Aorta (tissue), 5 donors: ENCODE measurements at regions not wholly inside any gene's neighbourhood (a gene's known extent, or its start where the extent isn't known, plus 50 kb on each side); places are given as distances from the start of the nearest gene placed in this dataset.

ENCODE experiments used
- ATAC-seq: fragments of 200-7000 bp; cut with Tn5 transposase; one replicate; pipeline ENCODE4 v1.9.1; 2022; ENCODE audit warnings: moderate library complexity; ENCODE audit not compliant: low FRiP score
- DNase-seq, 2 donors: peaks; one replicate each; pipeline ENCODE4 v3.0.0-alpha.2; 2020
- H3K27ac ChIP-seq, 2 donors: one replicate each; pipeline ENCODE4 v1.5.1; 2013; ENCODE audit warnings: low read length in 2 of 2, mild to moderate bottlenecking in 2 of 2, moderate library complexity in 2 of 2, control low read depth in 1 of 2, inconsistent platforms in 1 of 2, low read depth in 1 of 2
- H3K27me3 ChIP-seq, 2 donors: one replicate each; pipeline ENCODE4 v1.6.1; 2013; ENCODE audit warnings: control low read depth in 1 of 2, low read length in 1 of 2, mild to moderate bottlenecking in 1 of 2, moderate library complexity in 1 of 2; ENCODE audit not compliant: insufficient read depth in 2 of 2, control insufficient read depth in 1 of 2
- H3K36me3 ChIP-seq, 2 donors: one replicate each; pipeline ENCODE4 v1.6.1; 2013; ENCODE audit warnings: control low read depth in 1 of 2, low read length in 1 of 2, mild to moderate bottlenecking in 1 of 2; ENCODE audit not compliant: insufficient read depth in 2 of 2, control insufficient read depth in 1 of 2
- H3K4me1 ChIP-seq, 2 donors: one replicate each; pipeline ENCODE4 v1.6.1; 2013; ENCODE audit warnings: low read length in 2 of 2, control low read depth in 1 of 2, mild to moderate bottlenecking in 1 of 2, moderate library complexity in 1 of 2; ENCODE audit not compliant: insufficient read depth in 2 of 2, control insufficient read depth in 1 of 2
- H3K4me3 ChIP-seq, 2 donors: one replicate each; pipeline ENCODE4 v1.5.1; 2013; ENCODE audit warnings: low read length in 2 of 2, control low read depth in 1 of 2, mild to moderate bottlenecking in 1 of 2
- H3K9me3 ChIP-seq: one replicate; pipeline ENCODE4 v1.6.1; 2013; ENCODE audit warnings: mild to moderate bottlenecking, low read length; ENCODE audit not compliant: control insufficient read depth
- WGBS, 2 donors: extraction: QIAGEN DNeasy Blood & Tissue Kit; methylation state at CpG; one replicate each; pipeline ENCODE4 v1.1.7; 2013; 5-methylcytosine and 5-hydroxymethylcytosine counted together
- intact Hi-C, 2 donors: fragments of 100-400 bp; cut with DNase I; formaldehyde crosslinking; loops; one replicate each; pipeline versions ENCODE4 v1.14.2 to v1.15.0; 2022
- donor health status: healthy with polysubstance abuse.
- donor health status: Bipolar disorder and iron deficiency.
- donor health status: DM: no; HTN: no; CAD: no.
- donor health status: DM: no; HTN: no; CAD: no.
- donor health status: DM: yes; HTN: yes; CAD: no.

DNA sequence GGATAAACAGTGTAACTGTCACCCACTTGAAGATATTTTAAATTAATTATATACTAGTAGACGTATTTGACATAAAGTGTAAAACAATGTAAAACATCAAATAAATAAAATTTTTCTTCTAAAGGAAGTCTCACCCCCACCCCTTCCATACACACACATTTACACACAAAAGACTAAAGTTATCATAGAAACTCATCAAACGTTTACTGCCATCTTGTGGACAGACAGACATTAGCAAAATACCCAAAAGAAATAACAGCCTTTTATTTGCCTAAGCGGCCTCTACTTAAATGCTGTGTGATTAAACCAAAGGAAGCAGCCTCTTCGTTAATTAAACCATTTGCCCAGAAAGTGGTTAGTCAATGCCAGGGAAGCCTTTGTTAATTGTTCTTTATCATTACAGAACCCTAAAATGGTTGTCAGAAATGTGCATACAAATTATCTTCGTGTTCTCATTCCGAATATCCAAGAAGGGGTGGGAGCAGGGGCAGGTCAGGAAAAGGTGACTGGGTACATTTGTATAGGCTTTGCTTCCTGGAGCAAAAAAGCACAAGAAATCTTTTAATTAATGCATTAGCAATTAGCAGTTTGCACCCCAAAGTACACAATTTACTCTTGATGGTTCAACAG, 176.2 kb upstream of the SASH1 start:
- Histone ChIP-seq H3K27ac (no peak overlapping the region), H3K36me3 (no peaks in the 10 kb centered on the region), H3K4me3 (no peak overlapping the region), H3K27me3 (no peaks in the 10 kb centered on the region), H3K4me1 (no peaks in the 10 kb centered on the region), H3K9me3 (no peaks in the 10 kb centered on the region)
- ATAC-seq (no peak), DNase-seq (no peak)
- WGBS, 2 donors = 25 to 33% methylated on average over 6 of the region's 6 CpGs
- intact Hi-C loops = loop anchor here (1.0 to 2.0 kb wide), 2 partner anchors 660 kb away; no protein-coding TSS in a partner anchor

DNA sequence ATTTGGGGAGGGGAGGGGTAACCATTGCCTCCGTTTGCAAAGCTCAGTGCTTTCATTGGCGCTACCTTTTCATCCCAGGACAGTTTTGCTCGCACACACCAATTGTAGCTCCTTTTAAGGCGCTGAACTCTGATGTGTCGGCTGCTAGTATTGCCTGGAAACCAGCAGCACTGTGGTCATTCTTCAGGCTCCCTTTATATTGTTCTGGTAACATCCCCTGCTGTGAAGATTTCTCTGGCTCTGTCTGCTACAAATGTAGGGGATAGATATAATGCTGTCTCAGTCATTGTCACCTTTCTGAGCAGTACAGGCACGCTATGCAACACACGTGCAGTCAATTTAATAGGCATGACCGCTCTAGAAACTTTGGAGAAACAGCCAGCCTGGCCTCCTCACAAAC, 172.9 kb upstream of the SASH1 start:
- ATAC-seq (no peak), DNase-seq (no peak)
- no peaks in the 10 kb centered on the region for H3K27me3 ChIP-seq
- no peaks in the 10 kb centered on the region for H3K4me1 ChIP-seq
- WGBS, 2 donors = 89 to 93% methylated on average over 8 of the region's 8 CpGs
- H3K27ac ChIP-seq = no peak overlapping the region
- H3K4me3 ChIP-seq = no peak overlapping the region
- no peaks in the 10 kb centered on the region for H3K36me3 ChIP-seq
- intact Hi-C loops = no loop called here
- no peaks in the 10 kb centered on the region for H3K9me3 ChIP-seq

DNA sequence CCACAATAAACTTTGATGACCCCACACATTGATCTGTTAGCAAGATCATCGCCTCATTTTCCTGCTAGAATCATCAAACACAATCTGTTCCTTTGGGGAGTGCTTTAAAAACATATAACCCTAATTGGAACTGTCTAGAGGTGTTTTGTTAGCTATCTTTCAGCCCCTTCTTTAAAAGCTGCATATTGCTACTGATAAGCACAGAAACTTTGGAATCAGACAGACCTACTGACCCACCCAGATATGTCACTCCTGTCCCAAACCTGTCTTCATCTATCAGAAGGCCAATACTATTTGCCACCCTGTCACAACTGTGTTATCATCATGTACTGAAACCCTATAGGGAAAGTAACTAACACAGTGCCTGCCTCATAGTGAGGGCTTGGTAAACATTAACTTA, 172.4 kb upstream of the SASH1 start:
- 93 to 98% methylated on average over 1 of the region's 1 CpG for WGBS, 2 donors
- no peaks in the 10 kb centered on the region for H3K36me3 ChIP-seq
- H3K4me1 ChIP-seq = no peaks in the 10 kb centered on the region
- H3K9me3 ChIP-seq = no peaks in the 10 kb centered on the region
- H3K4me3 ChIP-seq = no peak overlapping the region
- ATAC-seq = no peak
- H3K27ac ChIP-seq = no peak overlapping the region
- H3K27me3 ChIP-seq = no peaks in the 10 kb centered on the region
- intact Hi-C loops = no loop called here
- DNase-seq = no peak

DNA sequence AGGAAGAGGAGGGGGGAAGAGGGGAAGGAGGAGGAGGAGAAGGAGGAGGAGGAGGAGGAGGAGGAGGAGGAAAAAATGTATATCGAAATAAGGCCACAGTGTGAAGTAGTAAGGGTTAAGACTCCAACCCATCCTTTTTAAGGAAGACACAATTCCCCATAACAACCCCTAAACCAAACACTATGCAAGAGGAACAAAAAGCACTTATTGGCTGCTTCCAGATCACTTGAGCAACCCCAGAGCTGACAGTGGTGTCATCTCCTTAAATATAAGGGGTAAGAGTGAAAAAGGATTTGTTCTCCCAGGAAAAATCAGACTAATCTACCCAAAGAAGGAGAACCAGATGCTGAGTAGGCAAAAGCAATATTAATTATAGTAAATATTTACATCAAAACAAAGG, 169.1 kb upstream of the SASH1 start:
- WGBS, 2 donors = 79 to 88% methylated on average over 1 of the region's 1 CpG
- no peaks in the 10 kb centered on the region for H3K27me3 ChIP-seq
- H3K4me3 ChIP-seq = no peak overlapping the region
- H3K9me3 ChIP-seq = no peaks in the 10 kb centered on the region
- DNase-seq = no peak
- ATAC-seq = no peak
- H3K36me3 ChIP-seq = no peaks in the 10 kb centered on the region
- H3K4me1 ChIP-seq = no peaks in the 10 kb centered on the region
- intact Hi-C loops = no loop called here
- no peak overlapping the region for H3K27ac ChIP-seq

DNA sequence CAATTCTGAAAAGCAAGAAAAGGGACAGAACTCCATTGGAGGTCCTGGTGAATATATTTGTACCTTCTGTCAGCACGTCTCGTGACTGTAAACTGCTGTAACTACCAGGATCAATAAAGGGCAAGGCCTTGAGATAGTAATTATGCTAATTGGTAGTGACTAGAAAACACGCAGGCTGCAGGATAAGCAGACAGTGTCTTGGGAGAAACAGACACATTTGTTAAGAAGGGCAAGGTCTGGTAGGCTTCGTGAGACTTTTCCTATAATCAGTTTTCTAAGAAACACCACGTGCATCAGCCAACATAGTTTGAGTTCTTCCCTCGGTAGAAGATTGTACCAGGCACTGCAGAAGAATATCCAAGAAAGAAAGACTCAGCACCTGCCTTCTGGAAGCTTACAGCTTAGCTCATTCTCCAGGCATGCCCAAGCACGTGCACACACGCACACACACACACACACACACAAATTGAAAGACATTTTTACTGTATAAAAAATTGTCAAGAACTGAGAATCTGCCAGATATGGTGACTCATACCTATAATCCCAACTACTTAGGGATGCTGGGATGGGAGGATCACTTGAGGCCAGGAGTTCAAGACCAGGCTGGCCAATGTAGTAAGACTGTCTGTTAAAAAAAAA, 167.0 kb upstream of the SASH1 start:
- intact Hi-C loops = loop anchor here (2.0 to 5.0 kb wide), 2 partner anchors 75 to 287 kb away; no protein-coding TSS in a partner anchor
- H3K4me3 ChIP-seq = no peak overlapping the region
- H3K27ac ChIP-seq = no peak overlapping the region
- H3K4me1 ChIP-seq = no peaks in the 10 kb centered on the region
- no peaks in the 10 kb centered on the region for H3K9me3 ChIP-seq
- no peaks in the 10 kb centered on the region for H3K36me3 ChIP-seq
- H3K27me3 ChIP-seq = no peaks in the 10 kb centered on the region
- DNase-seq (no peak), ATAC-seq (no peak)
- 64 to 68% methylated on average over 8 of the region's 8 CpGs for WGBS, 2 donors

DNA sequence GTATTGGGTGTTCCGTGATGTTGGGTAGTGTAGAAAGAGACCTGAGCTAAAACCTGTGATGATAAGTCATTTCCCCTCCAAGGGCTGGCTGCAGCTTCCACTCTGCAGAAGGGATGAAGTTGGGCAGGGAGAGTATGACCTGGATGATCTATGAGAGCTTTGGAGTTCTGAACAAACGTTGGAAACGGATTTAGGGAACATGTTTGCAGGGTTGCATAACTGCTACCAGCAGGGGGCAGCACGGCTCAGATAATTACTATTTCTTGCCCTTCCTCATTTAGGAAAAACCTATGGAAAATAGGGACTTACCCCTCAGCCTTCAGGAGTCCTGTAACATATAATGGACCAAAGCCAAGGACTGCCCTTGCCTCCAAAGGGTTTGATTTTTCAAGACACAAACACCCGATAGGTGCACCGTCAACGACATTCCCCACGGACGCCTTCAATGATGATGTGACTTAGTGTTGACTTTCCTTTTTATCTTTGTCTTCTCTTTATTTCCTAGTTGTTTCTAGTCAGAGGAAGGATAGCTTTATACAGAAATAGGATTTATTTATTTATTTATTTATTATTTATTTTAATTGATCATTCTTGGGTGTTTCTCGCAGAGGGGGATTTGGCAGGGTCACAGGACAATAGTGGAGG, 164.9 kb upstream of the SASH1 start:
- Histone ChIP-seq H3K9me3 (no peaks in the 10 kb centered on the region), H3K4me3 (no peak overlapping the region), H3K27ac (no peak overlapping the region), H3K36me3 (no peaks in the 10 kb centered on the region), H3K27me3 (no peaks in the 10 kb centered on the region), H3K4me1 (no peaks in the 10 kb centered on the region)
- 67 to 69% methylated on average over 10 of the region's 10 CpGs for WGBS, 2 donors
- DNase-seq (peak; percentile 75 to 91), ATAC-seq (peak; percentile 81)
- intact Hi-C loops = loop anchor here (1.0 to 5.0 kb wide), 3 partner anchors 73 to 285 kb away; no protein-coding TSS in a partner anchor

DNA sequence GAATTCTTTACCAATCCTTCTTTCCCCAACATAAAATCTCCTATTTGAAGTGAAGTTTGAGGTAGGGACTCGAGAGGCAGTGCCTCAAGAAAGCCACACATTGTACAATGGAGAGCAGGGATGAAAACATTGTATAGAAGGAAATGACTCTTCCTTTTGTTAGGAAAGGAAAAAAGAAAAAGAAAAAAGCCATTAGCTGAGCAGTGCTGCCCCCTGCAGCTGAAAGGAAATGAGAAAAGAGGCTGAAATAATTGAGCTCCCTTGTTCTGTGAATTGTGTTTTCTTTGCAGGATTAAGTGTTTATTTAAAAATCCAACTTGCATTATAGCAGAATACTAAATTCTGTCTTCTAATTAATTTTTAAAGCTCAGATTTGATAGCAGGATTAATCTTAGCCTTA, 162.9 kb upstream of the SASH1 start:
- no peaks in the 10 kb centered on the region for H3K27me3 ChIP-seq
- intact Hi-C loops = loop anchor here (5.0 kb wide), 1 partner anchor 283 kb away; no protein-coding TSS in a partner anchor
- DNase-seq = no peak
- no peaks in the 10 kb centered on the region for H3K4me1 ChIP-seq
- H3K36me3 ChIP-seq = no peaks in the 10 kb centered on the region
- peaks cover 2% of the 10 kb centered on the region for H3K9me3 ChIP-seq
- no peak for ATAC-seq
- H3K27ac ChIP-seq = no peak overlapping the region
- H3K4me3 ChIP-seq = no peak overlapping the region
- WGBS, 2 donors = 92 to 93% methylated on average over 1 of the region's 1 CpG

DNA sequence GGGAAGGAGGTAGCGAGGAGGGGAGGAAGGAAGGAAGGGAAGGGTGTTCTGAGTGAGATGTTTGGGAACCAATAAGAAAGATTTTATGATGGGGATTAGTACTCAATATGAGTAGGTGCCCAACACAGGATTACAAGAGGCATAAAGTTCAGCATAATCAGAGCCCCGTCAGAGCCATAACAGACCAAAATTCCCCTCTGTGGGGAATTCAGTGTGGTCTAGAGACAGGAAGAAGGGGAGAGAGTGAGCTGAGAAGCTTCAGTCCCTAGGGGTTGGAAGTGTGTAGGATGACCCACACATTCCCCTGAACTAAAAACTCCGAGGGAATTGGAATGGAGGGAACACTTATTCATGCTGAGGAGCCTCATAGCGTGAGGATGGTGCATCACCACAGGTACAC, 160.3 kb upstream of the SASH1 start:
- Histone ChIP-seq H3K27me3 (no peaks in the 10 kb centered on the region), H3K4me1 (no peaks in the 10 kb centered on the region), H3K4me3 (no peak overlapping the region), H3K27ac (no peak overlapping the region), H3K36me3 (no peaks in the 10 kb centered on the region), H3K9me3 (peaks cover 2% of the 10 kb centered on the region)
- ATAC-seq (no peak), DNase-seq (no peak)
- WGBS, 2 donors = 93% methylated on average over 4 of the region's 4 CpGs
- intact Hi-C loops = no loop called here

DNA sequence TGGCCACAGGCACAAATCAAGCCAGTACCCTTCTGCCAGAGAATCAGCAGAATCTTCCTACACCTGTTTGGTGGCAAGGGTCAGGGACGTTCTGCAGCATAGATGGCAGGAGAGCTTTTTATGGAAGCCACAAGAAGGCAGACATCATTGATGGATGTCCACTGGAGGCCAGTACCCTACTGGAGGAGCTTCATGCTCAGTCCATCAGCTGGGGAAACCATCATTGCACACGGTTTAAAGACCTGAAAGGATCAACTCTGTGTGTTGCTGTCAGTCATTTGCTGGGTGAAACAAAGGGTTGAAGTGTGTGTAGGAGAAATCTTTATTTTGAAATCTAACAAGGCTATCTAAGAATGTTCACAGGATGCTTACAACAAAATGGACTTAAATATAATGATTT, 158.9 kb upstream of the SASH1 start:
- Histone ChIP-seq H3K4me1 (no peaks in the 10 kb centered on the region), H3K4me3 (no peak overlapping the region), H3K27me3 (no peaks in the 10 kb centered on the region), H3K36me3 (no peaks in the 10 kb centered on the region), H3K27ac (no peak overlapping the region), H3K9me3 (peaks cover 2% of the 10 kb centered on the region)
- intact Hi-C loops = no loop called here
- WGBS, 2 donors = 91 to 93% methylated on average over 2 of the region's 2 CpGs
- DNase-seq (no peak), ATAC-seq (no peak)
